Progenitor cell of endocrine pancreas (in vitro differentiated cells): ENCODE measurements at regions not wholly inside any gene's neighbourhood (a gene's known extent, or its start where the extent isn't known, plus 50 kb on each side); places are given as distances from the start of the nearest gene placed in this dataset.

Source experiments
- DNase-seq: peaks from one replicate; pipeline ENCODE4 v3.0.0; 2021; ENCODE audit warnings: low spot score; ENCODE audit not compliant: unreplicated experiment
- H3K27ac Mint-ChIP-seq: 2 replicates; pipeline ENCODE4 v1.8.0; 2021; ENCODE audit warnings: mild to moderate bottlenecking, moderate library complexity, mixed read lengths
- H3K27me3 Mint-ChIP-seq: 2 replicates; pipeline ENCODE4 v1.8.0; 2021; ENCODE audit warnings: mixed read lengths
- H3K36me3 Mint-ChIP-seq: 2 replicates; pipeline ENCODE4 v1.8.0; 2022; ENCODE audit warnings: mixed read lengths; ENCODE audit not compliant: insufficient read depth
- H3K4me1 Mint-ChIP-seq: 2 replicates; pipeline ENCODE4 v1.8.0; 2021; ENCODE audit warnings: low read depth, mixed read lengths
- H3K4me3 Mint-ChIP-seq: 2 replicates; pipeline ENCODE4 v1.8.0; 2021; ENCODE audit warnings: low read depth, mild to moderate bottlenecking, moderate library complexity, mixed read lengths
- H3K9me3 Mint-ChIP-seq: 2 replicates; pipeline ENCODE4 v1.8.0; 2021; ENCODE audit warnings: low read depth, mixed read lengths
- TF ChIP-seq, protein P1 (sequence below): fragments of 200-600 bp; sonication (generic); IDR thresholded peaks from one replicate; pipeline ENCODE4 v1.5.0; 2021; ENCODE audit warnings: antibody characterized with exemption, mild to moderate bottlenecking; ENCODE audit not compliant: unreplicated experiment

GRCh38 chr2:137813176-137813575, 151.1 kb upstream of the HNMT start:
- DNase-seq = no peak
- no peaks in the 10 kb centered on the region for H3K4me1 Mint-ChIP-seq

DNA sequence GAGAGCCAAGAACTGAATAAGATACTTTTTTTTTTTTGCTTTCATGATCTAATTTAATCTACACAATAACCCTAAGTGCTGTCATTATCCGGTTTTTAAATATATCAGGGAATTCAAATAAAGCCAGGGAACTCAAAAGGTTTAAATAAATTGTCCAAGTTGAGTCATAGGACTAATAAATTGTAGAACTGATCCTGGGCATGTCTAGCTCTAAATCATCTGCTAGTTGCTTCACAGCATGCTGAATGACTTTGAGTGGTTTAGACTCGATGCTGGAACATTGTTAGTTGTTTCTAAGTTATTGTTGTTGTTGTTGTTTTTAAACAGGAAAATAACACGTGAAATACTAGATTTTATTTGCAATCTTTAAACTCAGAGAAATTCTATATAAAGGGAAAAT, 147.2 kb upstream of the HNMT start:
- TF ChIP-seq, protein P1, sequence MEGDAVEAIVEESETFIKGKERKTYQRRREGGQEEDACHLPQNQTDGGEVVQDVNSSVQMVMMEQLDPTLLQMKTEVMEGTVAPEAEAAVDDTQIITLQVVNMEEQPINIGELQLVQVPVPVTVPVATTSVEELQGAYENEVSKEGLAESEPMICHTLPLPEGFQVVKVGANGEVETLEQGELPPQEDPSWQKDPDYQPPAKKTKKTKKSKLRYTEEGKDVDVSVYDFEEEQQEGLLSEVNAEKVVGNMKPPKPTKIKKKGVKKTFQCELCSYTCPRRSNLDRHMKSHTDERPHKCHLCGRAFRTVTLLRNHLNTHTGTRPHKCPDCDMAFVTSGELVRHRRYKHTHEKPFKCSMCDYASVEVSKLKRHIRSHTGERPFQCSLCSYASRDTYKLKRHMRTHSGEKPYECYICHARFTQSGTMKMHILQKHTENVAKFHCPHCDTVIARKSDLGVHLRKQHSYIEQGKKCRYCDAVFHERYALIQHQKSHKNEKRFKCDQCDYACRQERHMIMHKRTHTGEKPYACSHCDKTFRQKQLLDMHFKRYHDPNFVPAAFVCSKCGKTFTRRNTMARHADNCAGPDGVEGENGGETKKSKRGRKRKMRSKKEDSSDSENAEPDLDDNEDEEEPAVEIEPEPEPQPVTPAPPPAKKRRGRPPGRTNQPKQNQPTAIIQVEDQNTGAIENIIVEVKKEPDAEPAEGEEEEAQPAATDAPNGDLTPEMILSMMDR = no peak
- Mint-ChIP-seq H3K36me3 (no peaks in the 10 kb centered on the region), H3K9me3 (peaks cover 4% of the 10 kb centered on the region), H3K27ac (no peak overlapping the region), H3K4me1 (no peaks in the 10 kb centered on the region), H3K27me3 (no peaks in the 10 kb centered on the region), H3K4me3 (no peak overlapping the region)
- DNase-seq = no peak

More at GRCh38 chr2:137813176-137813575, 151.1 kb upstream of the HNMT start:
- H3K36me3 Mint-ChIP-seq = no peaks in the 10 kb centered on the region
- no peaks in the 10 kb centered on the region for H3K27me3 Mint-ChIP-seq
- TF ChIP-seq, protein P1 = no peak
- no peaks in the 10 kb centered on the region for H3K9me3 Mint-ChIP-seq
- H3K4me3 Mint-ChIP-seq = no peak overlapping the region
- H3K27ac Mint-ChIP-seq = no peak overlapping the region

- H3K27ac Mint-ChIP-seq = no peak overlapping the region
- no peak for DNase-seq
- TF ChIP-seq, protein P1 = no peak
- H3K9me3 Mint-ChIP-seq = peaks cover 4% of the 10 kb centered on the region
- no peaks in the 10 kb centered on the region for H3K27me3 Mint-ChIP-seq
- H3K4me3 Mint-ChIP-seq = no peak overlapping the region
- H3K36me3 Mint-ChIP-seq = no peaks in the 10 kb centered on the region
- no peaks in the 10 kb centered on the region for H3K4me1 Mint-ChIP-seq
These were observed 141.1 kb upstream of the HNMT start for GRCh38 chr2:137823196-137823595.

DNA sequence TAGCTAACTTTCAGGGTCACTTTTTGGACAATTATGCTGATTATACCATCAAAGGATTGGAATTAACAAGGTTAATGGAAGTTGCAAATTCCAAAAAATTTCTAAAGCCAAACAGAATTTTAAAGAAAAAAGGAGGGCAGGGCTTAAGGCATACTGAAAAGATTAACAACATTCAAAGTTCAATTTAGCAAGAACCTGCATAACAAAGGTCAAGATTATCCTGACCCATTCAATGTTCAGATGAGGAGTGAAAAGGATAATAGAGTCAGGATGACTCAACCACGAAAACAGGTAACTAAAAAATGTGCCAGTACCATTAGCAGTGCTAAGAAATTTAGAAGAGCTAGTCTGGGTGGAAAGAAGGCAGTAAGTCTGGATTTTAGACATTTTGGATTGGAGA, 139.8 kb upstream of the HNMT start:
- DNase-seq = no peak
- no peaks in the 10 kb centered on the region for H3K4me1 Mint-ChIP-seq
- no peak overlapping the region for H3K27ac Mint-ChIP-seq
- H3K27me3 Mint-ChIP-seq = no peaks in the 10 kb centered on the region
- no peak overlapping the region for H3K4me3 Mint-ChIP-seq
- TF ChIP-seq, protein P1 = no peak
- H3K9me3 Mint-ChIP-seq = no peaks in the 10 kb centered on the region
- H3K36me3 Mint-ChIP-seq = no peaks in the 10 kb centered on the region

- Mint-ChIP-seq H3K27me3 (no peaks in the 10 kb centered on the region), H3K4me3 (no peak overlapping the region), H3K27ac (no peak overlapping the region), H3K9me3 (no peaks in the 10 kb centered on the region), H3K36me3 (no peaks in the 10 kb centered on the region), H3K4me1 (no peaks in the 10 kb centered on the region)
- DNase-seq = no peak
- TF ChIP-seq, protein P1 = no peak
These were observed 137.6 kb upstream of the HNMT start for GRCh38 chr2:137826373-137827372.
